Renal pelvis (tissue), 1 donor: ENCODE measurements at regions not wholly inside any gene's neighbourhood (a gene's known extent, or its start where the extent isn't known, plus 50 kb on each side); places are given as distances from the start of the nearest gene placed in this dataset.

Experiments
- DNase-seq: peaks from one replicate; pipeline ENCODE4 v3.0.0-alpha.2; 2013

DNA sequence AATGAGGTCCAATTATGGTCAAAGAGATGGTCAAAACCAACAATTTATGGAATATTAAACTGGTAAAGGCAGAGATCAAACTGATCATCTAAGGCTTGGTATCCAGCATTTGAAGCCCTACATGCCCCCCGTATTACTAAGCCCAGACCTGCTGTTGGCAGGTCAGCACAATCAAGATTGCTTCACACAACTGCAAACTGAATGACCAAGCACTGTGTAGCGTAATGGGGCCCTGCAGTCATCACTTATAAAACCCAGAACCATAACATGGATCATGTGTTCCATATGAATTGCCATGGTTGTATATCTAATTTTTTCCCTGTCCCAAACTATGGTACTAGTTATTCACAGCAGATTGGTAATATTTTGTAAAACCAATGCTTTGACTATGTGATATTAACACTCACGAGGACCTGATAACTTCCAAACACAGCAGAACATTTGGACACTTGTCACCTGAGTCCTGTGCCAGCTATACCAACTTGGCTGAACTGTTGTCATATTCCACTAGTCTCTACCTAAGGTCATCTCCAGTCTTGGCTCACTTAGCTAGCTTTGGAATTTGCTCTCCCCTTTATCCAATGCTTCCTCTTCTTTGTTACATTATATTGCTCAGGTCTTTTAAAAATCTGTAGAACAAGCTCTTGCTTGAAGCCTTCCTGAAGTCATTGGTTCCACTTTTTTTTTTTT is 81.7 kb upstream of the HMHB1 start:
- no peak for DNase-seq

DNA sequence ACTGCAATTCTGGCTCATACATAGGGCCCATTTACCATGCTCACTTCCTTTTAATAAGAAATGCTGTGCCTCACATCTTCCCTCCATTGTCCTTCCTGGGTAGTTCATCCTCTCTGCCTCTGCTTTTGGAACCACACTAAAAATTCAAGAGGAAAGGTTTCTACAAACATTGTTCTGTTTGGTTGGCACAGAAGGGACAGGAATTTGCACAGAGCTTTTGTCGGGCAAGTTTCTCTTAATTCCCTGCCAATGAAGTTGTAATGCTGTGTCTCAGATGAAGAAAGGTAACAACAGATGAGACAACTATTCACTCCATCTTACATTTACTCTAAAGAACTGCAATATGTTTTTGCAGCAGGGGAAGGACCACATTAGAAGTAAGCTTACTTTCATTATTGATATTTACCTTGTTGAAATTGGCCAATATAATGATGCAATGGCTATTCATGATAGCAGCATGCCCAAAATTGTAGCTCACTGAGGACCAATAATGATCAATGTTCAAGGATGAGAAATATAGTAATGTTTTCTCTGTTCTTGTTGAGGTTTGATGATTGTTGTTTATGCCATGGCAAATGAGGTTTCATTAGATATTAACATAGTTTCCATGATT is 82.5 kb upstream of the HMHB1 start:
- DNase-seq: no peak

DNA sequence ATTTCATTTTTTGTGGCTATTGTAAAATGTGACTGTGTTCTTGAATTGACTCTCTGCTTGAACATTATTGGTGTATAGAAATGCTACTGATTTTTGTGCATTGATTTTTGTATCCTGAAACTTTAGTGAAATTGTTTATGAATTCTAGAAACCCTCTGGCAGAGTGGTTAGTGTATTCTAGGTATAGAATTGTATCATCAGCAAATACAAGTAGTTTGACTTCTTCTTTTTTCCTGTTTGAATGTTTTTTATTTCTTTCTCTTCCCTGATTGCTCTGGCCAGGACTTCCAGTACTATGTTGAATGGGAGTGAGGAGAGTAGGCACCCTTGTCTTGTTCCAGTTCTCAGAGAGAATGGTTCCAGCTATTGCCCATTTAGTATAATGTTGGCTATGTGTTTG is 88.8 kb upstream of the HMHB1 start:
- no peak for DNase-seq

DNA sequence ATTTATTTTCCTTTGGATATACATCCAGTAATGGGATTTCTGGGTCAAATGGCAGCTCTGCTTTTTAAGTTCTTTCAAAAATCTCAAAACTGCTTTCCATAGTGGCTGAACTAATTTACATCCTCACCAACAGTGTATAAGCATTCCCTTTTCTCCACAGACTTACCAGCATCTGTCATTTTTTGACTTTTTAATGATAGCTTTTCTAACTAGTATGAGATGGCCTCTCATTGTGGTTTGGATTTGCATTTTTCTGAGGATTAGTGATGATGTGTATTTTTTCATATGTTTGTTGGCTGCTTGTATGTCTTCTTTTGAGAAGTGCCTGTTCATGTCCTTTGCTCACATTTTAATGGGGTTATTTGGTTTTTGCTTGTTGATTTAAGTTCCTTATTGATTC is 90.0 kb upstream of the HMHB1 start:
- no peak for DNase-seq

DNA sequence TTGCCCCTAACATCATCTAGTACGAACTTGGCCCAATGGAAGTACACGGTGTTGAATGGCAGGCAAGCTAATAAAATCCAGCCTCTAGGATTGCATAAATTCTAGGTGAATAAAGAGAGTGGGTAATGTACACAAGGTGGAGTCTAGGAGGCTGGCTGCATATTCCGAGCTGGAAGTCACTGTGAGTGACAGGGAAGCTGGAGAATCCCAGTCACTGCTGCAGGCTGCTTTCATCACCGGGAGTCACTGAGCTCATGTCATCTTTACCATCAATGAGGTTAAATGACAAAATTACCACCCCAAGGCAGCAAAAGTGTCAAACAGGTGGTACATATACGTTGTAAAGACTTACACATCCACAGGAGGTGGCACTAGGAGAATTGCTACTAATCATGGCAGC is 91.3 kb upstream of the HMHB1 start:
- DNase-seq: no peak

DNA sequence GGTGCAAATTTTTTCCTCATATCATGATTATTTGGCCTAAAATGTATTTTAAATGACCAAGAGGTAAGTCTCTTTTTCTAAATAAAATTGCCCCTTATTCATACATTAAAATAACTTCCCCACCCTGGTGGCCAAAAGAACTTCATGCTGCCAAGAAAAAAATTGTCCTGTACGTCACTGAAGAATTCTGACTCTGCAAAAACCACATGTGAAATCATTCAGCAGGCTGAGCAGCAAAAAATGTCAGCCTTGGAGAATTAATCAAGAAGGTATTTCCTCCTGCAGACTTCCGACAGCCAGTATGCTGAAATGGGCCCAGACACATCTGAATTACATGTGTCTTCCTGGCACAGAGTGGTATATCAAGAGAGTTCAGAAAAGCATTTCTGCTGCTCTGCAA is 94.6 kb upstream of the HMHB1 start:
- no peak for DNase-seq

DNA sequence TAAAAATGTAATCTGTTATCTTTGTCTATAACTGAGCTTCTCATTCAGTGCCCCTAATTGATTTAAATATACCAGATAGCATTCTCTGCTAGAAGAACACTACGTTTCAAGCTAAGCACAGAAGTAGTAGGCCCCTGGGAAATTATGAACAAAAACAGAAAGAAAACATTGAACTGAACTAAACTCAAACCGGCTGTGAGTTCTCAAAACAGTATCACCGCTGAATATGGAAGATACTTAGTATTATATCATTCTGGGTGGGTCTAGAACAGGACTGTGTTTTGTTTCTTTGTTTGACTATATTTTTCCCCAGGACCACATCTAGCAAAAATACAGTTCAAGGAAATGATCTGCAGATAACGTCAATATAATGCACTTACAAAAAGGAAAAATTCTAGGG is 95.1 kb upstream of the HMHB1 start:
- DNase-seq: no peak

DNA sequence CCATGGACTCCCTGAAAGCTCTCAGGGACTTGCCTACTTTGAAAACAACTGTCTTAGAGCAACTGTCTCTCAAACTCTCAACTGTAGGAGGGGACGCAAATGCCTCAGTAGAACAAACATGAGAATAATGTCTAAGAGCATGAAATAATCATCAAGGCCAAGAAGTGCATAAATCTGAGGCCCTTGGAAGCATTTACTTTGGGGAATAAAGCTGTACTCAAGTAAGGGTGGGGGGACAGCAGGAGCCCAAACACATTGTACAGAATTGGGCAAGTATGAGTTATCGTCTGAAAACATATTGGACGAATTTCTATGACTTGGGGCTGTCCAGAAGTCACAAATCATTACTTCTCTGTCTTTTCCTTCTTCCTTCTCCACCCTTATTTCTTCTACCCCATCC is 96.3 kb upstream of the HMHB1 start:
- DNase-seq: no peak

DNA sequence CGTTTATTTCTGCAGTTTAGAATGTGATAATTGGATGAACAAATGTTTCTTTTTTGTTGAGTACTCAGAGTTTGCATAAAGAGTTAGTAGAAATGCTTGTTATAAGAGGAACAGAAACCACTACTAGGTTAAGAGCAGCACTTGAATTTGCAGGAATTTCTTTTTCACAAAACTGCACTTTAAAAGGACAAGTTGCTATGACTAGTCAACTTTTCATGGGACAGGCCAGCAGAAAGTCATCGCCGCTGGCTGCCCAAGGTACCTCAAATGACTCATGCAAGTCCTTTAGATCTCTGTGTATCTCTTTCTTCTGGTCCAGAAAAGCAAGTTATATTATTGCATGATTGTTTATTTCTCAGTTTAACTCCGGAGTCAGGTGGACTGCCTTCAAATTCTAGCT is 97.3 kb upstream of the HMHB1 start:
- no peak for DNase-seq

DNA sequence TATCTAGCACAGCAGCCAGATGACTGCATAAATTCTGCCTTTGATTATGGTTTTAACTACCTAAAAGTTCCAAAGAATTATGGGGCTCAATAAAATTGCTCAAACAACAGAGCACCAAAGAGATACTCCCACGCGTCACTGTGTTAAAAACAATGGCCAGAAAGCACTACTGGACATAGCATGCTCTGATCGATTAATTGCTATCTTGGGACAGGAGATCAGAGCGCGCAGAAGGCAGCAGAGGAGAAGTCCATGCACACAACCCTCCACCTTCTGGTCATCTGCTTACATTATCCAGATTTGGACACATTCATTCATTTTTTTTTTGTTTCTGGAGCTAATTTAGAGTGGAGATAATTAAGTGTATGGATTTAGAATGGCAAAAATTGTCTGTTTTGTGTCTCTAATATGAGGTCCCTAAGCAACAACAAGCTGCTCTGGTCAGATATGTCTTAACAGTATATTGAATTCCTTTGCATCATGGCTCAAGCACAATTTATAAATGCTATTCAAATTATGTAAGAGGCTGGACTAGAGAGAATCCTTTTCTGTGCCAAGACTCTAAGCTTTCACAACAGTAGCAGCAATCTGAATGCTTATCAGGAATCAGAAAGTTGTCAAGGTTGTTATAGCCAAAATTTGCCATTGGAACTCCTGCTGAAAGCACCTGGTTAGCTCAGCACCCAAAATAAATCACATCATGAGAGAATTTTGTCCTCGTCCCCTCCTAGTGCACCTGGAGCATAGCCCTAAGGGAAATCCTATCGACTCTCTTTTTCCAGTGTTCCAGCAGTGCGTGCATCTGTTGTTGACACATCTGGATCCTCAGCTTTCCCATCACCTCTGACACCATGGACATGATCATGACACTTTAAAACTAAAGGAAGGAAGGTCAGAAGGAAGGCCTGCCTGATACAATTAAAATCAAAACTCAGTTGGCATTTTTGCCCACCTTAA is 98.6 kb upstream of the HMHB1 start:
- no peak for DNase-seq

DNA sequence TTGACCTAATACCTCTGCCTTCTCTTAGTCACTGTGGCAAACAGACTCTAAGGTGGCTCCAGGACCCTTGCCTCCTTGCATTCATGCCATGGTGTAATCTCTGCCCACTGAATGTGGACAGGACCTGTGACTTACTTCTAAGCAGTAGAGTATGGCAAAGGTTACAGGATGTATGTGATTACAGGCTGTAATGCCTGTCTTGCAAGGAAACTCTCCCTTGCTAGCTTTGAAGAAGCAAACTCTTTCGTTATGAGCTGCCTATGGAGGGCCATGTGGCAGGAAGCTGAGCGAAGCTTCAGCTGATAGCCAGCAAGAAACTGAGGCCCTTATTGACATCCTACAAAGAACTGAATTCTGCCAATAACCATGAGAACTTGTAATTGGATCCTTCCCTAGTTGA is 103.3 kb upstream of the HMHB1 start:
- DNase-seq: no peak

DNA sequence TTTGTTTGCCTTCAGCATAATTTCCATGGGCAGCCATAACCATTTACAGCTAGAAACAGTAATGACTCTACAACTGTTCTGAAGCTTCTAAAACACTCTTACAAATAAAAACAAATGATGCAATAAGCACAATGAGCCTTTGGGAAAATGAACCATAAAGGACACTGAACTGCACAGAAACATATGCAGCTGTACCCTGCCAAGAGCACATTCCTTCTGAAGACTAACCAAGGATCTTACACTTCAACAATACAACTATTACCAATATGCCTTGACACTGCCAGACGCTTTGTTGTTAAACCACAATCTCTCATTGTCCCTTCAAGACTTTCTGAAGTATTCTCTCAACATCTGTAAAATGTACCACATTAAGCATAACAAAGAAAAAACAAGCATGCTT is 104.2 kb upstream of the HMHB1 start:
- DNase-seq: peak; percentile 15

DNA sequence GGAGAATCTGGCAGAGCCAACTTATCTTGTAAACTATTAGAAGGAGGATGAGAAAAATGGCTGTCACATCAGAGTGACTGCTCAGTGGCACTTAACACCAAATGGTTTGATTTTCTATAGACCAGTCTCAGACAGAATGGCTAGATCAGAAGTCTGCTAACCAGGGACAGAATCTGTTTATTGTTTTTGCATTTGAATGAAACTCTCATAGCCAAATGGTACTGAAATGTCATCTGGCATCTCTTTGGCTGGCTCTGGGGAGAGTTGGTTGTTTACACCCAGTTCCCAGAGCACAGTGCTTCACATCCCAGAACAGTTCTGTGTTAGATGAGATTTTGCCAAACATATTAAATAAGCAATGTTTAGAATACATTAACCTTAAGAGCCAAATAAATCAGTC is 106.6 kb upstream of the HMHB1 start:
- no peak for DNase-seq

DNA sequence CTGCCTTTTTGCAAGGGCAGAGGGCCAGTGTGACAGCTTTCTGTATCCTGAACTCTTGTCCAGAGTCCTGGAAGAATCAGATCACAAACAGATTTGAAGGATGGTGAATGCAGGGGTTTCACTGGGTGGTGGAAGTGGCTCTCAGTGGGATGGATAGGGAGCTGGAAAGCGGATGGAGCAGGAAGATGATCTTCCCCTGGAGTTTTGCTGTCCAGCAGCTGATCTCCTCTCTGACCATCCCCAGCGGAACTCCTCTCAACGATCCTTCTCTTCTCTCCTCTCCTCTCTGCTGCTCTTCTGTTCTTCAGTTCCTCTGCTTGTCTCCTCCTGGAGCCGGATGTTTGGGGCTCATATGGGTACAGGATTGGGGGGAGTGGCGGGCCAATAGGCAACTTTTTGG is 108.3 kb upstream of the HMHB1 start:
- DNase-seq: no peak

DNA sequence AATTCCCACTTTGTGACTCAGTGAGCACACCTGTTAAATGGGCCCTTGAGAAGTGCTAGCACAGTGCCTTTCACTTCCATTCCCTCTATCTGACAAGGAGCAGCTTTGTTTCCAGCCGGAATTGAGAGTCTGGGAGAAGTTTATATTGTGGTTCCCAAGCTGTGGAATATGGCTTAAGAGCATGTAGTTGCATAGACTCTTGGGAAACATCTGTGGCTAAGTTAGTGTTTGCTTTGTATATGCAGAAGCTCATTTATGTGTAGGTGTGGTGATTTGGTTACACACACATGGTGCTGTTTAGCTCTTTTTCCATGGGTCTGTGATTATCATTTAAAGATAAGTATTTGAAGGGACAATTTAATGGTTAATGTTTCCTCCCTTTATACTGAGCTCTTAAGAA is 110.5 kb upstream of the HMHB1 start:
- DNase-seq: no peak

DNA sequence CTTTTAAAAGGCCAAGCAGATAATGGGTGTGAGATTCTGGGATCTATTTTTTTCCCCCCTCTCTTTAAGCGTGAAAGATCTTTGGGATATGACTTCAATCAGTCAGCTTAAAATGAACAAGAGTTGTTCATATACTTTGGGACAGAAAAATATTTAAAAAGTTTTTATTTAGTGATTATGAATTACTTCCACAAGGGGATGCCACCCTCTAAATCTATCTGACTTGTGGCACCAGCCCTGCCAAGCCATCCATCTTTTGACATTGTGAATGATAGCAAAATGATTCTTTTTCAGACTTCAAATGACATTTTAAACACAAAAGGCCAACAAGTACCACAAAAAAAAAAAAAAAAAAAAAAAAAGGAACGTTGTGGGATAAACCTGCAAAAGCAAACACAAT is 111.0 kb upstream of the HMHB1 start:
- DNase-seq: no peak

DNA sequence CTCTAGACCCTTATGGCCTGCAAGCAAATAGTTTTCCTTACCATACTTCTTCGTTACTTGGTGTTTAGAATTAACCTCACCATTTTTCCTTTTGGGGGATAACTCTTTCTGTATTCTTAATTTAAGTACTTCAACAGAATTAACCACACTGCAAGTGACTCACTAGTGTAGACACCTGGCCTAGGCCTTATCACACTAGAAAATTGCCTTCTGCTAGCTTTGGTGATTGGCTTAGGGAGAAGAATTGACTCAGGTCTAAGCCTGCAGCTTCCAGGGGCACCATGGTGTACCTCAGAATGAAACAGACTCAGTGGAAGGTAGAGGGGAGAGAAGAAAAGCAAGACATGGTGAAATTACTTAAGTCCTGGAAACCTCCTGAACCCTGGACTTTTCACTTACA is 112.8 kb upstream of the HMHB1 start:
- DNase-seq: no peak

DNA sequence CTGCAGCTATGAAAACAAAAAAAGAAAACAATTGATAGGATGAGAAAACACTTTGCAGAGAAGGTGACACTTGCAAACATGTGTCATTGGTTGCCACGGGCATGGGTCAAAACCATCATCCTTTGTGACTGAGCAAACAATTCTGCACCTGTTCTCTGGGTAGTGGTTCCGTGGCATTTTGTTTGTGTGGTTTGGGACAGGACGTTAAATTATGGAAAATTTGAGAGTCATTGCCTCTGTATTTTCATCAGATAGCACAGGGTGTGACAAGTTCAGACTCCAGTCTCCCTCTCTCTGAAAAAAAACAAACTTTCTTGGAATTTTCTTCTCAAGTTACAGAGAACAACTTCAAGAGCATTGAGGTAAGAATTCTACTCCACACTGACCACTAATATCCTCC is 113.4 kb upstream of the HMHB1 start:
- no peak for DNase-seq

DNA sequence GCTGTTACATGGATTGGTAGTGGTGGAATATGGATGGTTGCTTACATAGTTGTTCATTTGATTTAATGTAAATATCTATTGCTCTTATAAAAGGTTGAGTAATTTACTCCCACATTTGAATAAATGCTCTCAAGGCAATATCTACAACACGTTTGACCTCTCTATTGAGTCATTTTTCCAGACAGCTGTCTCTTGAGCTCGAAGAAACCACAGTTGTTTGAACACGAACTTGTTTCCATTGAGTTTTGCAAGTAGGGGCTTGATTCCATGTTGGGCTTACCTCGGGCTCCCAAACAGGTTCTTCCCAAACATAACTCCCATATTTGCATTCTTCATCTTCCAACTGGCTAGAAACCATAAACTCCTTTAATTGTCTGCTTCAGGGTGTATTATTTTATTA is 115.0 kb upstream of the HMHB1 start:
- DNase-seq: no peak

DNA sequence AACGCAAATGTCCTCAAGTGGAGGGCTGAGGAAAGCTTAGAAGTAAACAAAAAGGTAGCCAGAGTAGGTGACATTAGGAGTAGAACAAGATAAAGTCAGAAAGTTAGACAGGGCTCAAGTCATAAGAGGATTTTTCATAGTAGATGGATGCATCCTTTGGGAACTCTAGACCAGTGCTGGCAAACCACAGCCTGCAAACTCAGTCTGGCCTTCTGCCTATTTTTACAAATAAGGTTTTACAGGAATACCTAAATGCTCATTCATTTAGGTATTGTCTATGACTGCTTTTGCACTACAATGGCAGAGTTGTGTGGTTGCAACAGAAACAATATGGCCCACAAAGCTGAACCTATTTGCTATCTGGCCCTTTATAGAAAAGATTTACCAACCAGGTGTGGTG is 116.0 kb upstream of the HMHB1 start:
- DNase-seq: no peak

DNA sequence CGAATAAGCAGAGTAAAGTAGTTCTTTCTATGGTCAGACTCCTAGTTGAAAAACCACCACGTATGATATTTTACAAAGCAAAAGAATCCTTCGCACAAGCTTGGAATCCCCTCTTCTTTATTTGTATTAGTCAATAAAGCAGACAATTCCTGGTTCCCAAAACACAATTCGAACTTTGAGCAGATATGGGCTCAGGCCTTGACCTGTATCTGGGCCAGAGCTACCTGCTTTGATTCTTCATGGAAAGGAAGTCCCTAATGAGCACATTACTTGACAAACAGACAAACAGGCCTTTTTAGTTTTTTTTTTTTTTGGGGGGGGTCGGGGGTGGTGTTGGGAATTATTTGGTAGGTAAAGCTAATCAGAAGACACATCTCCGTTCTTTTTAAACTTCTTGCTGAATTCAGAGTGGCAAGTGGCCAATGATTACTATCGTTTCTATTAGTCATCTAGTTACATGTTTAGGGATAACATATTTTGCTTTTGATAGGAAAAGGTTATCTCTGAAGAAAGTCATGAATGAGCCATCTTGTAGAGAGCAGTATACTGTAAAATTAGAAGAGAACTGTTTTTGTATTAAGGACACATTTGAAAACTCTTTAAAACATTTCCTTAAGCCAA is 116.6 kb upstream of the HMHB1 start:
- DNase-seq: no peak

DNA sequence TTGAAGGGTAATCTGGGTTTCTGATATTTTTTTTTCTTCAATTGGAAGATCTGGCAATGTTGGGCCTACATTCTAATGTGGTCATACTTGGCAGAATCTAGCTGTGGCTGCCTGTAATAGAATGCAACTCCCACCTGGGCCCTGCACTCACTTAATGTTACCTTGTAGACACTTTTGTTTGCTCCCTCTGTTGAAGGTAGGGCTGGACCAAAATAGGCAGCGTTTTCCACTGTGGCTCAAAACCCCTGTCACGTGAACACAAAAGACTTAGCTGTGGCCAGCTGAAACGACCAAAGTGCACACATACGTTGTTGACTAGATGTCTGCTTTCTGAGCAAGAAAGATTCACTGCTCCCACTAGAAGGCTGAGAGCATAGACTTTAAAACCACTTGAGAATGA is 117.6 kb upstream of the HMHB1 start:
- DNase-seq: no peak
